ENCODE measurements at regions not wholly inside any gene's neighbourhood (a gene's known extent, or its start where the extent isn't known, plus 50 kb on each side); places are given as distances from the start of the nearest gene placed in this dataset.

DNA sequence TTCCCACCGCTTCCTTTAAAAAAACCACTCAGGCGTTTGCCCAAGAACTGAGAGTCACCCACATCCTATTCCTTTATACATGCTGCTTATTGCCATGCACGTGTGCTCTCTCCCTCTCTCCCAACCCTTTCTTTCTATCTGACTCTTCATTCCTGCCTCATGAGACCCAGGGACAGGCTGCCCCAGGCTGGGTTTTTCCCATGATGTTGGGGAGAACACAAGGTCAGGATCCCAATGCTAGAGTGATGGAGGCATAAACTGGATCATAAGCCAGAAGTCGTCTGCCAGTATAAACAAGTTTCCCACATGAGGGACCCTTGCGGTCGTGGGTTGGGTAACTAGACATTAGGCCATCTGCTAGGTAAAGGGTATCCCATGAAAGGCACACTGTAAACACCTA, 64.9 kb downstream of the CD2 start:
- no peak for DNase-seq (ENCODE audit: low read depth)

DNA sequence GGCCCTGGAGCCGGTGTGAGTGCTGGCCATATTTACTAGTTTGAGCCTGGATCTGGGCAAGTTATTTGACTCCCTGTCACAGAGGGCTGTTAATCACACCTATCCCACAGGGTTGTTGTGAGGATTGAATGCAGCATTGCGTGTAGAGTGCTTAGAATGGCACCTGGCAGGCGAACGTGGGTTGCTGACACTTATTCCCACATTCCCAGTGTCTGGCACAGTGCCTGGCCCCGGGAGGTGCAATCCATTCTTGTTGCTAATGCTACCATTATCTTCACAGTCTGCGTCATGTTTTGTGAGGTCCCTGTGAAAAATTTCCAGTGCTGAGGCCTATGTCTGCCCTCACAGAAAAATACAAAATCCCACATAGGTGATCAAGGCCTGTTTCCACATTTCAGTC, 66.1 kb downstream of the CD2 start:
- no peak for DNase-seq (ENCODE audit: low read depth)

DNA sequence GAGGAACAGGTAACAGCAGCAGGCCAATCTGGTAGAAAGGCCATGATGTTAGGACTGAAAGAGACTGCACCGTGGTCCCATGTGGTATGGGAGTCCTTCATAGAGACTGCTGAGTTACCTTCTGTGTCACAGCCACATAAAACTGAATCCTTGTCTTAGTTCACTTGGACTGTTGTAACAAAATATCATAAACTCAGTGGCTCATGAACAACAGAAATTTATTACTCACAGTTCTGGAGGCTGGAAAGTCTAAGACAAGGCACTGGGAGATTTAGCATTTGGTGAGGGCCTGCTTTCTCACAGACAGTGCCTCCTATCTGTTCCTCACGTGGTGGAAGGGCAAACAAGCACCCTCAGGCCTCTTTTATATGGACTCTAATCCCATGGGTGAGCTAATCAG, 67.5 kb downstream of the CD2 start:
- DNase-seq (ENCODE audit: low read depth) = no peak

DNA sequence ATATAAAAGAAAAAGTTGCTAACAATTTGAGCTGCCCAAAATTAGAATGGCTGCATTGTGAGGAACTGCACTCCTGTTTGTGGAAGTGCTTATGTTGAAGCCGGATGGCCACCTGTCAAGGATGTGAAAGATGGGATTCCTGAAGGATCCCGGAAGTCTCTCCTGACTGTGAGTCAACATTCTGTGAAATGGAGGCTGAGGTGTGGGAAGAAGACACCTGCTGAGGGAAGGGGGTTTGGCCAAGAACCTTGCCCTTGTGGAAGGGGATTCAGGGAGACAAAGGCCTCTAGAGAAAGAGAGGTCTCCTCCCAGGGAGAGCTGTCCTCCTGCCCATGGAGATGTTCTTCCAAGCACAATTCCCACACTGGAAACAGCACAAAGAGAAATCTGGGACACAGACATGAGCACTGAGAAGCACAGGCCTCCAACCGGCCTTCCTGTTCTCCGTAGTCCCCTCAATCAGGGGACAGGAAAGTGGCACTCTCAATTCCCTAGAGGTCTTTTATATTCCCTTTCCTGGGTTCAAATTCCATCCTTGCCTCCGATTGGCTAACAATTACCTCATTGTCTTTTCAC, 70.5 kb downstream of the CD2 start:
- no peak for DNase-seq (ENCODE audit: low read depth)

DNA sequence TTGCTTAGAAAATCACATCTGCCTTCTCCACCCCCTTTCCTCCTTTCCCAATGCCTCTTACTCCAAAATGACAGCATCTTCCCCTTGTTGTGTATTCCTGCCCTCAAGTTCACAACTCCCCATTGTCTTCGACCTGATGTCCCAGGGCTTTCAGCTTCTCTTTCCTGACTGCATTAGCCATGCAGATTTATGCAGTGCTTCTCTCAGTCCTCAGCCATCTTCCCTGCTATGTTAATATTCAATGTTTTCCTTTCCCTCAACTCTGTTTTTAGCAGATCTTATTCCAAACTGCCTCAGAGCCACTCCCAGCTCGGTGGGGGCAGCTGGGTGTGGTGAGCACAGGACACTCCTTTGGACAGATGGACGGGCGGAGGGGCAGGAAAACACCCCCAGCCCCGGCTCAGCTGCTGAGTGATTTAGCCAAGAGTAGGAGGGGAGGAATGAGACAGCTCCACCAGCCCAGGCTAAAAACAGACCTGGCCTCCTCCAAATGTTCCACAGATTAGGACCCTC, 71.0 kb downstream of the CD2 start:
- DNase-seq (ENCODE audit: low read depth) = no peak

DNA sequence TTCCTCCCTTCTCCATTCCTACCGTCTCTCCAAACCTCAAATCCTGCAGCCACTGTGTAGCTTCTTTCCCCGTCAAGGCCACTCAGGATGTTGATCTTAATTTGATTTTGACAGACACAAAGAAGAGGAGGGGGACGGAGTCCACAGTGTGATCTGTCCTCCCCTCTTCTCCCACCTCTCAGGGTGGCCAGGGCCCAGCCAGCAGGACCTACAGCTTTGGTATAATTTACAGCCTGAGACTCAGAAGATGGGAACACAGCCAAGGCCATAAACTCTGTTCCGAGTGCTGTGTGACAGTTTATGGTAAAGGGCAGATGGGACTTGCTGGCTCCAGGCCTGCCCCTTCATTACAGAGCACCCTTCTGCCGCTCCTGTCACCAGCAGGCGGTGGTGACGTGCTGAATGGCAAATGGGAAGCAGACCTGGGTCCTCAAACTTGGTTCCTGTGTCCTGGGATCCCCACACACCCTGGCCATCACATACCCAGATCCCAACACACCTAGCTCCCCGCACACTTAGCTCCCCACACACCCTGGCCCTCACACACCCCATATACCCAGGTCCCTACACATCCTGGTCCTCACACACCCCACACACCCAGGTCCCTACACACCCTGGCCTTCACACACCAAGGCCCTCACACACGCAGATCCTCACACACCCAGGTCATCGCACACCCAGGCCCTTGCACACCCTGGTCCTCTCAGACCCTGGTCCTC, 71.6 kb downstream of the CD2 start:
- no peak for DNase-seq (ENCODE audit: low read depth)

DNA sequence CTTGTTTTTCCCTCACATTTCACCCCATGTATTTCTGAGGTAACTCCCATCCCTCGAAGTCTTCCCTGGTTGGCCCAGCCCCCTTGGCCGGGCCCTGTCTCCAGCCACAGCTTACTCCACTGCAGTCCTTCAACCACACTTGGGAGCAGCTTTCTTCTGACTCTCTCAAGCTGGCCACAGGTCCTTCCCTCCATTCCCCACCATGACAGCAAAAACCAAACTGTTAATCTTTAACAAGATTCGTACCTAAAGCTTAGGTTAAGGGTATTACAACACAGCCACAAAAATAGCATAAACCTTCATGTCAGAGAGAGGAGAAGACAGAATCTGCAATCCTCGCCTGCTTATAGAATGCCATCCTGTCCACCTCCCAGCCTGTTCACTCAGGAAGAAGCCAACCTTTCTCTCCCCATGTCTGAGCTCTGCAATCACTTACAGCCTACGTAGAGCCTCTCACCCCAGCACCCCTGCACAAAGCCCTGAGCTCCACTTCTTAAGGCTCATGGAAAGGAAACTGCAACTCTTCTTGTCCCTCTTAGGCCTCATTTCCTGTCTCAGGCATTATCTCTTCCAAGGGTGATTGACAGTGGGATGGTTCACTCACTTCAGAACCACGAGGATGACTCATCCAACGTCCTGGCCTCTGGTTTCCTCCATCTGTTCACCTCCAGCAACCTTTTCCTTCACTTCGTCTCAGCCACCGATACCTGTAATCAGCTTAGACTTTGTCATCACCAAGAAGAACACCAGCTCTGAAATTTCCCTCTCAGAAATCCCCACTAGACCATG, 72.8 kb downstream of the CD2 start:
- no peak for DNase-seq (ENCODE audit: low read depth)

DNA sequence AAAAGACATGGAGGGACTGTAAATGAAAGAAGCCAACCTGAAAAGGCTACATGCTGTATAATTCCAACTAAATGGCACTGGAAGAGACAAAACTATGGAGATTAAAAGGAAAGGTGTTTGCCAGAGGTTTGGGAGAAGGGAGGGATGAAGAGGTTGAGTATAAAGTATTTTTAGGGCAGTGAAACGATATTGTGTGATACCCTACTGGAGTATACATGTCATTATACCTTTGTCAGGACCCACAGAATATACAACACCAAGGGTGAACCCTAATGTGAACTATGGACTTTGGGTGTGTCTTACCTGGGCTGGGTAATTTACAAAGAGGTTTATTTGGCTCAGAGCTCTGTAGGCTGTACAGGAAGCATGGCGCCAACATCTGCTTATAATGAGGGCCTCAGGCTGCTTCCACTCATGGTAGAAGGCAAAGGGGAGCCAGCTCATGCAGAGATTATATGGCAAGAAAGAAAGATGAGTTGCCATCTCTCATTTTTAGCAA, 73.4 kb downstream of the CD2 start:
- no peak for DNase-seq (ENCODE audit: low read depth)

DNA sequence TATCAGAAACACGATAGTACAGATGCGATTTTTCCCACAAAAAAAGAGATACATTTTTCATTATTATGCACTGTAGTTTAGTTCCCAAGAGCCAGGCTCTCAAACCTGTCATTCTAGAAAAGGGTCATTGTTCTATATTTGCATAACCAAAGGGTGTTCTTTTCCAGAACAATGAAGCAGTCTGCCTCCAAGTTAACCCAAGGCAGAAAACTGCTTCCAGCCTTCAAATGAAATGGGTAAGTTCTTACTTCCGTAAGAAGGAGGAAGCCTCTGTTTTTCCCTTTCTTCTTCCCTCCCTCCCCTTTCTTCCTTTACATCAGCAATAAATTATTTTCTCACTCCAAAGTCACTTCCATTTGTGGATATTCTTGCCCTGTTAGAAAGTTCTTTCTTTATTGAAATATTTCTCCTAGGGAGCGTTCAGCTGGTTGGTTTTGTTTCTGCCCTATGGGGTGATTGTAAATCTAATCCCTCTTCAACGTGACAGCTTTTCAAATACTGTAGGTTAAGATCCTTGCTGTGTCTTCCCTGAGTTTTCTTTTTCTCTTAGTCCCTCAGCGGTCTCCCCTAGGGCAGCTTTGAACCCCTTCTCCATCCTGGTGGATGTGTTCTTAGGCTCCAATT, 77.3 kb upstream of the PTGFRN start:
- DNase-seq (ENCODE audit: low read depth) = no peak

DNA sequence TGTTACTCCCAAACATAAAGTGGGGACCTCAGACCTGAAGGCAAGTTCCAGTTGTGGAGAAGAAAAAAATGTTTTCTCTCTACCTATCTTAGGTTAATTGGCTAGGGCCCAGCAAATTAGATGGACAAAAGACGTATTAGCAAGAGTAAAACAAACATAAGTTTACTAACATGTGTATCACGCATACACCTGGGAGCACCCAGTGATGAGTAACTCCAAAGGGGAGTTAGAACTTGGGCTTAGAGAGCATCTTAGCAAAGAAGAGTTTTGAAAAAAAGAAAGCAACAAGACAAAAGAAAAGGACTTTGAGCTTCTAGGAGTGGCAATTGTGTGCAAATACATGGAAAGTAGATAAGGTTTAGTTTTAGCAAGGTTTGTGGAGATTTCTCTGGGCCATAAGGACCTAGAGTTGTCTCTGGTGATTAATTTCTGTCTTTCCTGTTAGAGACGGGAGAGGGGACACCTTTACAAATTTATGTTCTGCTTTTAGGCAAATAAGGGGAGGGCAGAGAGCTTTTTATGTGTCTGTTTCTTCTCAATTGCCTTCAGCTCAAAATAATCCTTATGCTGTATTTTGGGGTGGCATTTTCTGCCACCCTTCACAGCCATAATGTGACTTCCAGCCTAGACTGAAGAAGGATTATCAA, 76.7 kb upstream of the PTGFRN start:
- no peak for DNase-seq (ENCODE audit: low read depth)

DNA sequence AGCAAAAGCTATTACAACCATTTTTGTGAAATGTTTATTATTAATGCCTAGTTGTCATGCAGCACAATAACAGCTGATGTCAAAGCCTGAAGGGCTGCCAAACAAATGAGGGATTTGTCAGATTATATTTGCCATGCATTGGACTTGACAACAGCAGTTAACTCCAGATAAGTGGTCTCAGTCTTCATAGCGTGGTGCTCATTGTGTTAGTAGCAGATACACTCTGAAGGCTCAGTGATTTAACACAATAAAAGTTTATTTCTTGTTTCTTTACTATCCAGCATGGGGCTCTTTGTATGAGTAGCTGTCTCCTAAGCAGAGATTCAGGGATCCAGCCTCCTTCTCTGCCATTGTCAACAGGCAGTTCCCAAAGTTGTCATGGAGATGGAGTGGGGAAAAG, 76.0 kb upstream of the PTGFRN start:
- no peak for DNase-seq (ENCODE audit: low read depth)

DNA sequence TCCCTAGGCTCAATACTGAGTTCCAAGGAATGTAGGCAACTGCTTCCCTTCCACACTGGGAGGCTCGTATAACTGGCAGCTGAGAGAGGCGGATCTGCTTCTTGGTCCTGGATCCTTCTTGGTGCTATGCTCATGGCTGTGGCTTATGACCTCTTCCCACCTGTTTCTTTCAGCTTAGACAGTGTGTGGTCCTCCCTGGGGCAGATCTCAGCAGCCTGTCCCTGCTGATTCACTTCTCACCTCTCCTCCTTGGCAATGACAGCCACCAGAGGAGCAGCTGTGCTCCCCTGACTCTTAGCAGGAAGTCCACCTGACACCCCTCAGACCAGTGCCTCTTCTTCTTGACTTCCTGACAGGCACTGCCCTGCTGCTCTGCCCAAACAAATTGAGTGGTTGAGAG, 75.1 kb upstream of the PTGFRN start:
- no peak for DNase-seq (ENCODE audit: low read depth)

DNA sequence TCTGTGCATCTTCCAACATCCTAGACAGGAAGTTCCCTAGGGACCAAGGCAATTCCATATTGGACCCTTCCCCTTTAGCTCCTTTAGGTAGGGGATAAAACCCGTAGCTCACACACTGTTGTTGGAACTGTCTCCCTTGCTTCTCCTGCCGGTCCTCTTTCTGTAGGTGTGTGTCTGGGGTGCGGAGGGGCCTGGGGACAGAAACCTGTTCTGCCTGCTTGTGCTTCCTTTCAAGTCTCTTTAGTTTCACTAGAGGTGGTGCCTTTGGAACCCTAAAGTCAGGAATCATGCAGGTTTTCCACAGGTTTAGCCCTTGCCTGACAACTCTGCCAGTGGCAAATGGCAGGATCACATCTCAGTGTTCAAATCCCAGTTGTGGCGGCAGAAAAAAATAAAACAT, 74.6 kb upstream of the PTGFRN start:
- no peak for DNase-seq (ENCODE audit: low read depth)

DNA sequence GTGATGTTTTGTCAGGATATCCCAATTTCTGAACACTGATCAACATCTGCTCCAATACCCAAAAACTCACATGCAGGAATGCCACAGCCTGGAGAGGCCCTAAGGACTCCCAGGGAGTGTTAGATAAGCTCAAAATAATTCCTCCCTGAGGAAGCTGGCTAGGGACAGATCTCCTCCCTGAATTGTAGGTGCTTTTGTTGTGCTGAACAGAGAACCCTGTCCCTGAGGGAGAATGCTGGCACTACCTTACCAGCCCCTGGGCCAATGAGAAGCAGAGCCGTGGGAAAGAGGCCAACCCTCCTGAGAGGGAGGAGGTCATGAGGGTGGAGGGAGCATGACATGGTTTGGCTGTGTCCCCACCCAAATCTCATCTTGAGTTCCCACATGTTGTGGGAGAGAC, 73.6 kb upstream of the PTGFRN start:
- DNase-seq (ENCODE audit: low read depth) = no peak

DNA sequence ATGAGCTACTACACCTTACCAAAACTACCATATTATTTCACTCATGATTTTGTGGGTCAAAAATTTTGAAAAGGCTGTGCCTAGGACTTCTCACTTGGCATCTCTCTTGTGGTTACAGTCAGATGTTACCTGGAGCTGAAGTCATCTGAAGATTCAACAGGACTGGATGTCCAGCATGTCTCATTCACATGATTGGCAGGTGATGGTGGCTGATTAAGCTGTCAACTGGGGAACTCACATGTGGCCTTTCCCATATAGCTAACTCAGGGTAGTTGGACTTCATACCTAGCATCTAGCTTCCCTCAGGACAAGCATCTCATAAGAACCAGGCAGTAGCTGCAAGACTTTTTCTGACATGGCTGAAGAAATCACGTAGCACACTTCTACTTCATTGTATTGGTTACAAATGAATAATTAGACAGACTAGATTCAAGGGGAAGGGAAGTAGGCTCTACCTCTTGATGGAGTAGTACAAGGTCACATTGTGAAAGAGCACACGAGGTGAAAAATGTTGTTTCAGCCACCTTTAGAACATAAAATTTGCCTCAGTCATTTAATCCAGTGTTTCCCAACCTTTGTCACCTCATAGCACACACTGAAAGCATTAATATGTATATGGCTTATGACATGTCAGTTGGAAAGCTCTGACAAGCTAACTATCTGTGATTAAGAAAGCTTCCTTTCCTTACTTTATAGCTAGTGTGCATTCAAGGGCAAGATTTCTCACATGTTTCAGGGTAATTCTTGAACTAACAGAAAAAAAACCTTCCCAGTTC, 68.0 kb upstream of the PTGFRN start:
- DNase-seq (ENCODE audit: low read depth) = no peak

DNA sequence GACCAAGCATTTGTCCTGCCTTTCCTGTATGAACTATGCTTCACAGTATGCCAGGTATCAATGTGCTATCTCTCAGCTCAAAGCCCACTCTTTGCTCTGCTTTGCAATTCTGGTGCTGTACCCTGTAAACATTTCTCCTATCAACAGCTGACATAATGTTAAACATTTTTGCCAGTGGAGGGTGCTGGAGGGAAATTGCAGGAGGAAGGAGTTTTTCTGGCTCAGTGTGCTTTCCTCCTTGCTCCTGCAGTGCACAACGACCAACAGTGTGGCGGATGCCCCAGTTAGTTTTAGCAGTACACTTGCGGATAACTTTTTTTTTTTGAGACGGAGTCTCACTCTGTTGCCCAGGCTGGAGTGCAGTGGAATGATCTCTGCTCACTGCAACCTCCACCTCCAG, 67.1 kb upstream of the PTGFRN start:
- no peak for DNase-seq (ENCODE audit: low read depth)

DNA sequence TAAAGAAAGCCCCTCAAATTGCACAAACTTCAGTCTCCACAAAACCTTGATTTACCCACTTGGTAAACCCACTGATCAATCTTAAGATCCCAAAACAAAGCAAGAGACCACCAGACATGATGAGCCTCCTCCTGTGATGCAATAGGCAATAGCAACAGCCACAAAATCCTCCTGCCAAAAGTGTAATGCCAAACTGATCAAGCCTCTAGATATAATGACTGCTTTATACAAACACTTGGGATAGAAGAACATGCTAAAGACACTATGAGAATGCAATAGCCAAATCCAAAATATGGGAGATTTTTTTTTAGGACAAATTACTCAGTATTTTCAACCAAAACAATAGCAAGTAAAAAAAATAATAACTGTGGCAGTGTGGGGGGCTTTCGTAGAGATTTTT, 64.9 kb upstream of the PTGFRN start:
- no peak for DNase-seq (ENCODE audit: low read depth)

DNA sequence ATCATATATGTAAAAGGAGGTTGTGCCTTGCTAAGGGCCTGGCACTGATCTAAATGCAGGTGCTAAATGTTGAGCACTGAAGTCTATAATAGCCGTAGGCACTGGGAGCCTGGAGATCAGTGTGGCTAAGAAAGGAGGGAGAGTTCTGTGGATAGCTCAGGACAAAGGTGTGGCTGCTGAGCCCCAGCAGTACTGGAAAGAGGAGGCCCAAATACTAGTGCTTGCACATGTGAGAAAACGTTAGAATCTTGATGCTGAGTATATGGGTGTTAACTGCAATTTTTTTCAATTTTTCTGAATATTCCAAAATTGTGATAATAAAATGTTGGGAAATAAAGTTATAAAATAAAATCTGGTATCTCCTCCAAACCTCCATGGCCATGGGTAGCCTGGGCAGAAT, 62.5 kb upstream of the PTGFRN start:
- DNase-seq (ENCODE audit: low read depth) = no peak

DNA sequence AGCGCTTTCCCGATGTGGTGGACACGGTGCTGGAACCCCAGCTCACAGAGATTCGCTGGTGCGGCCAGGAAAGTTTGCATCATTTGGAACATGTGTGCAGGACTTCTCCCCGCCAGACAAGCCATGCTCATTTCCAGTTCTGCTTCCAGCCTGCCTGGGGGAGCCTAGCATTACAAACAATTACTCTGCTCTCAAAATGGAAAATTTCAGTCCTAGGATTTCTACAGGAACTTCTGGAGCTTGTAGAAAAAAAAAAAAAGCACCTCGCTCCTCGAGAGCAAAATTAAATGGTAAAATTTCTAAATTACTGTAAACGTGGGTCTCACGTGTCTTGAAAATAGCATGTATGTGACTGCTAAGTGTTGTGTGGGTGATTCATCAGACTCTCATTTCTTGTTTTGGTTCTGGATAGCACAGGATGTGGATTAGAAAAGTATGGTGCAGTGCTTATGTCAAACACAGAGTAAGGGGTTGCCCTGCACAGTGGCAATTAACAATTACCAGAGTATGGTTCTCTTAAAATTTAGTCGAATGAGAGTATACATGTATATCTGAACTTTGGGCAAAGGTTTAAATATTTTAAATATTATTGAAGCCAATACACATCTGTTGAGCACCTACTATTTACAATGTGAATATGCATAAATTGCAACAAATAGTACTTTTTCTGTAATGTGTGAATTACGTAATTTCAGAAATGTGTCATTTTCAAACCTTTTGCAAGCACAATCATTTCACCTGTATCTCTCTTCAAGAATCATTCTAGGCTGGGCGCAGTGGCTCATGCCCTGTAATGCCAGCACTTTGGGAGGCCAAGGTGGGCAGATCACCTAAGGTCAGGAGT, 61.8 kb upstream of the PTGFRN start:
- peak; percentile 34 for DNase-seq (ENCODE audit: low read depth)

DNA sequence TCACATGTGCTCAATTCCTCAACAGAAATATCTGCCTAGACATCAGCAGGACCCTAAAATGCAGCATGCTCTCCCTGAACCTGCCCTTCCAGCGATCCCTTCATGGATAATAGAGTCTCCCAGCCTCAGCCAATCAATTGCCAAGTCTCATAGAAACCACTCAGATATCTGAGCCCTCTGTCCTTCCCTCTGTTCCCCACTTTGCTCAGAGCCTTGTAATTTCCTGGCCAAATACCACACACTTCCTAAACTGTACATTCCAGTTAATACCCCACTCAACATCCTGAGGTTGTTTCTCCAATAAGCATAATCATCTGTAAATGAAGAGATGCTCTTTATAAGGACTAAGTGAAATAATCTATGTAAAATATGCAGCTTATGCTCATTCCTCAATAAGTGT, 59.3 kb upstream of the PTGFRN start:
- no peak for DNase-seq (ENCODE audit: low read depth)
